Liver (tissue), 3 donors: ENCODE measurements at regions not wholly inside any gene's neighbourhood (a gene's known extent, or its start where the extent isn't known, plus 50 kb on each side); places are given as distances from the start of the nearest gene placed in this dataset.

Source experiments
- ATF3 ChIP-seq: IDR thresholded peaks from 2 replicates; pipeline ENCODE4 v1.6.1; 2016; ENCODE audit warnings: antibody characterized with exemption
- CTCF ChIP-seq: fragments of 150-350 bp; IDR thresholded peaks from 2 replicates; pipeline ENCODE4 v1.5.1; 2017; ENCODE audit warnings: improper control_type of control experiment, low read depth, low read length; ENCODE audit not compliant: missing input control
- FOXA1 ChIP-seq: IDR thresholded peaks from 2 replicates; pipeline ENCODE4 v1.6.1; 2016; ENCODE audit warnings: antibody characterized with exemption
- GABPA ChIP-seq, 2 donors: IDR thresholded peaks in 1 of 2; conservative IDR thresholded peaks in 1 of 2; 2 replicates each; pipeline ENCODE4 v1.6.1; 2016; ENCODE audit warnings: antibody characterized with exemption in 2 of 2, mild to moderate bottlenecking in 1 of 2, moderate library complexity in 1 of 2
- HNF4G ChIP-seq: IDR thresholded peaks from 2 replicates; pipeline ENCODE4 v1.6.1; 2016; ENCODE audit warnings: antibody characterized with exemption
- JUND ChIP-seq, 2 donors: IDR thresholded peaks; 2 replicates each; pipeline ENCODE4 v1.6.1; 2016; ENCODE audit warnings: antibody characterized with exemption in 2 of 2
- MAX ChIP-seq: IDR thresholded peaks from 2 replicates; pipeline ENCODE4 v1.6.1; 2016; ENCODE audit warnings: antibody characterized with exemption
- RAD21 ChIP-seq, 2 donors: IDR thresholded peaks; 2 replicates each; pipeline ENCODE4 v1.6.1; 2016; ENCODE audit warnings: antibody characterized with exemption in 2 of 2, mild to moderate bottlenecking in 2 of 2
- REST ChIP-seq: IDR thresholded peaks from 2 replicates; pipeline ENCODE4 v1.6.1; 2016; ENCODE audit warnings: antibody characterized with exemption, mild to moderate bottlenecking
- RXRA ChIP-seq, 2 donors: IDR thresholded peaks; 2 replicates each; pipeline ENCODE4 v1.6.1; 2017 to 2018; ENCODE audit warnings: antibody characterized with exemption in 2 of 2, mild to moderate bottlenecking in 1 of 2
- SP1 ChIP-seq: IDR thresholded peaks from 2 replicates; pipeline ENCODE4 v1.6.1; 2018; ENCODE audit warnings: antibody characterized with exemption, mild to moderate bottlenecking
- TAF1 ChIP-seq: conservative IDR thresholded peaks from 2 replicates; pipeline ENCODE4 v1.6.1; 2016; ENCODE audit warnings: antibody characterized with exemption, mild to moderate bottlenecking
- YY1 ChIP-seq: IDR thresholded peaks from 2 replicates; pipeline ENCODE4 v1.6.1; 2016; ENCODE audit warnings: antibody characterized with exemption, mild to moderate bottlenecking
- ZBTB33 ChIP-seq: IDR thresholded peaks from 2 replicates; pipeline ENCODE4 v1.6.1; 2016; ENCODE audit warnings: antibody characterized with exemption
- donor health status: healthy.
- donor health status: healthy.

- TF ChIP-seq CTCF: no peak
- no peak for TF ChIP-seq YY1
- TF ChIP-seq HNF4G: no peak
- TF ChIP-seq ZBTB33: no peak
- no peak for TF ChIP-seq TAF1
- TF ChIP-seq MAX: no peak
- no peak for TF ChIP-seq RAD21 (IDR thresholded peaks at IDR 0.05)
- TF ChIP-seq REST: no peak
- no peak for TF ChIP-seq ATF3
- TF ChIP-seq GABPA (IDR thresholded peaks at IDR 0.05 in 1 of 2, conservative IDR thresholded peaks at IDR 0.05 in 1 of 2): no peak
- TF ChIP-seq SP1: no peak
- TF ChIP-seq FOXA1: no peak
- TF ChIP-seq JUND (IDR thresholded peaks at IDR 0.05): no peak
- no peak for TF ChIP-seq RXRA (IDR thresholded peaks at IDR 0.05)
Measured at GRCh38 chr2:13115643-13116042, 398.9 kb downstream of the TRIB2 start.
